Lower lobe of right lung (tissue), 2 donors: ENCODE measurements at regions not wholly inside any gene's neighbourhood (a gene's known extent, or its start where the extent isn't known, plus 50 kb on each side); places are given as distances from the start of the nearest gene placed in this dataset.

ENCODE experiments used
- ATAC-seq, 2 donors: fragments of 200-7000 bp; cut with Tn5 transposase; one replicate each; pipeline ENCODE4 v1.9.1; 2020 to 2022; ENCODE audit warnings: mild to moderate bottlenecking in 2 of 2, moderate library complexity in 2 of 2
- DNase-seq: peaks from one replicate; pipeline ENCODE4 v3.0.0-alpha.2; 2020
- H3K27ac ChIP-seq: fragments of 200-600 bp; one replicate; pipeline ENCODE4 v1.8.0; 2022
- H3K27me3 ChIP-seq: fragments of 200-600 bp; one replicate; pipeline ENCODE4 v1.8.0; 2022; ENCODE audit warnings: low read depth
- H3K36me3 ChIP-seq: fragments of 200-600 bp; one replicate; pipeline ENCODE4 v1.8.0; 2022; ENCODE audit warnings: mild to moderate bottlenecking
- H3K4me1 ChIP-seq: fragments of 200-600 bp; one replicate; pipeline ENCODE4 v1.8.0; 2022
- H3K4me3 ChIP-seq: fragments of 200-600 bp; one replicate; pipeline ENCODE4 v1.8.0; 2022; ENCODE audit warnings: mild to moderate bottlenecking
- H3K9me3 ChIP-seq: fragments of 200-600 bp; one replicate; pipeline ENCODE4 v1.8.0; 2022
- CTCF ChIP-seq: fragments of 200-600 bp; IDR thresholded peaks from one replicate; pipeline ENCODE4 v1.8.0; 2022; ENCODE audit warnings: antibody characterized with exemption, mild to moderate bottlenecking
- intact Hi-C: fragments of 100-400 bp; cut with DNase I; formaldehyde crosslinking; loops from one replicate; pipeline ENCODE4 v1.11.0; 2022
- donor health status: DM: no; HTN: yes; CAD: no; lungs with severe emphysema.

- TF ChIP-seq CTCF: no peak
- DNase-seq: no peak
Observed at GRCh38 chr1:56229186-56229585, 350.2 kb downstream of the PLPP3 start.

GRCh38 chr1:56227886-56228285 lies 351.5 kb downstream of the PLPP3 start:
- Histone ChIP-seq H3K27me3 (no peaks in the 10 kb centered on the region), H3K36me3 (no peaks in the 10 kb centered on the region), H3K4me3 (no peak overlapping the region), H3K9me3 (no peaks in the 10 kb centered on the region), H3K27ac (no peak overlapping the region), H3K4me1 (no peaks in the 10 kb centered on the region)
- intact Hi-C loops: no loop called here
- ATAC-seq: no peak
- no peak for TF ChIP-seq CTCF
- no peak for DNase-seq

More at GRCh38 chr1:56229186-56229585, 350.2 kb downstream of the PLPP3 start:
- intact Hi-C loops: no loop called here
- H3K4me3 ChIP-seq: no peak overlapping the region
- H3K27ac ChIP-seq: no peak overlapping the region
- ATAC-seq: no peak
- no peaks in the 10 kb centered on the region for H3K27me3 ChIP-seq
- H3K9me3 ChIP-seq: no peaks in the 10 kb centered on the region
- H3K4me1 ChIP-seq: no peaks in the 10 kb centered on the region
- no peaks in the 10 kb centered on the region for H3K36me3 ChIP-seq

- H3K27me3 ChIP-seq: no peaks in the 10 kb centered on the region
- ATAC-seq (no peak), DNase-seq (no peak)
- TF ChIP-seq CTCF: no peak
- intact Hi-C loops: no loop called here
- H3K36me3 ChIP-seq: no peaks in the 10 kb centered on the region
- no peak overlapping the region for H3K27ac ChIP-seq
- H3K4me3 ChIP-seq: no peak overlapping the region
- H3K4me1 ChIP-seq: no peaks in the 10 kb centered on the region
- H3K9me3 ChIP-seq: no peaks in the 10 kb centered on the region
Observed at GRCh38 chr1:56227401-56227800, 352.0 kb downstream of the PLPP3 start.

GRCh38 chr1:56225964-56226815 lies 353.2 kb downstream of the PLPP3 start:
- H3K36me3 ChIP-seq: no peaks in the 10 kb centered on the region
- H3K4me1 ChIP-seq: no peaks in the 10 kb centered on the region
- DNase-seq (no peak), ATAC-seq (no peak)
- no peaks in the 10 kb centered on the region for H3K27me3 ChIP-seq
- H3K9me3 ChIP-seq: no peaks in the 10 kb centered on the region
- no peak overlapping the region for H3K4me3 ChIP-seq
- no peak for TF ChIP-seq CTCF
- no peak overlapping the region for H3K27ac ChIP-seq
- intact Hi-C loops: no loop called here

GRCh38 chr1:56223968-56224367 lies 355.4 kb downstream of the PLPP3 start:
- Histone ChIP-seq H3K9me3 (no peaks in the 10 kb centered on the region), H3K27me3 (no peaks in the 10 kb centered on the region), H3K4me3 (no peak overlapping the region), H3K36me3 (no peaks in the 10 kb centered on the region), H3K27ac (no peak overlapping the region), H3K4me1 (no peaks in the 10 kb centered on the region)
- ATAC-seq (no peak), DNase-seq (no peak)
- intact Hi-C loops: no loop called here
- TF ChIP-seq CTCF: no peak
